Activated CD8-positive, alpha-beta memory T cell treated with anti-CD3 and anti-CD28 coated beads, Interleukin-2, amount 50 U/mL, for 24 hours (primary cell): ENCODE measurements at regions not wholly inside any gene's neighbourhood (a gene's known extent, or its start where the extent isn't known, plus 50 kb on each side); places are given as distances from the start of the nearest gene placed in this dataset.
"Not testable (repeated sequence)": the region's sequence is repeated elsewhere in the genome, so short reads cannot be mapped to it uniquely, and the experiment has no call there.

ENCODE experiments used
- DNase-seq: peaks from one replicate; pipeline ENCODE4 v3.0.0-alpha.2; 2020; ENCODE audit errors: extremely low read depth

DNA sequence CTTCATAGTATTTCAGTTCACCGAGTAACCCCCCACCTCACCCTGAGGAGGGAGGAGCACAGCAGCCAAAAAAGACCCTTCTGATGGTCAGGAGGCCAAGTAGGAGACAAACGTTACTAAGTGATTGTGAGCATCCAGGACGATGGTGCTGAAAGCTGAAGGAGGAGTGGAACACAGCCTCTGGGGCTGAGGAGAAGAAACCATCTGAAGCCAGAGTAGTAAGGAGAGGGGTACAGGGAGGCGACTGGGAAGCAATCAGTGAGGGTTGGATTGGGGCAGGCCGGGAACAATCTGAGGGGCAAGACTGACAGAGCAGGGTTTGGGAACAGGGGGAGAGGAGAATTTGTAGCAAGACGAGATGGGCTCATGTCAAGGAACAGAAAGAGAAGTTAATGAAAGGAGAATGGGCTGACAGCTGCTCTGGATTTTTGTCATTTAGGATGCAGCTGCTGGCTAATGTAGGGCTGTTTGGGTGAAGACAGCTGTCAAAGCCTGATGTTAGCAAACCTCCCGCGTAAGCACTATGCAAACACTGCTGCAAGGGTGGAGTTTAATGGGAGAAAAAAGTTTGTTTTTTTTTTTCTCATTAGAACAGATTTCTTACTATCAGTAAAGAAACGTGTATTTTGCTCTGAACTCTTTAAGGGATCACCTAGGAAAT is 622.2 kb downstream of the EDEM1 start:
- DNase-seq = no peak

DNA sequence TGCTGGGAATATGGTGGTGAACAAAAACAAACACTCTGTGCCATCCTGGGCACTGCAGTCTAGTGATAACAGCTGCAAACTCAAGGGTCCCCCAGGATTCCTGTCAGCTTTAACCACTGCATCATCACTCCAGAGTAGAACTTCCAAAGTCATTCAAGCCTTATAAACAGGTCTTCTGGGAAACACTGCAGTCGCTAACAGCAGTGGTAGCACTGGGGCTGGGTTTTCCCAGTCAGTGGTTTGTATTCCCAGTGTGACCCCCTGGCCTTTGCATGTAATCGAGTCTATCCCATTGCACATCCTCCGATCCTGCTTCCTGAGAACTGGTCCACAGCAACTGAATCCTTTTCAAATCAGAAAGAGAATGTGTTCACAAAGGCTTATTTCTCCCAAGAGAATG is 623.5 kb downstream of the EDEM1 start:
- DNase-seq = no peak

DNA sequence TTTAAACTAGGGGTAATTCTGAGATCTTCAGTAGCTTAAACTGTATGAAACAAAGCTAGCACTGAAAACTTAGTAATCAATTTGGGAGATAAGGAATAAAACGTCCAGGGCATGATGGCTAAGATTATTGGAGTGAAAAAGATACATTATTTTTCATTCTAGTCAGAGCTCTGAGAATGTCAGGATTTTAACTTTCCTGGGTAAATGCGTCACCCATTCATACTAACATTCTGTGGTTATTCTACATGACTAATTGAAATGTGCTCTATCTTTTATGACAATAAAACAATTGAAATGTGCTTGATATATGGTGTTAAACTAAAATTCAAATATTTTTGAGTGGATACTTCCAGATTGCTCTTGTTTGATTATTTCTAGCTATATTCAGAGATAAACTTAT is 626.0 kb downstream of the EDEM1 start:
- DNase-seq = no peak

DNA sequence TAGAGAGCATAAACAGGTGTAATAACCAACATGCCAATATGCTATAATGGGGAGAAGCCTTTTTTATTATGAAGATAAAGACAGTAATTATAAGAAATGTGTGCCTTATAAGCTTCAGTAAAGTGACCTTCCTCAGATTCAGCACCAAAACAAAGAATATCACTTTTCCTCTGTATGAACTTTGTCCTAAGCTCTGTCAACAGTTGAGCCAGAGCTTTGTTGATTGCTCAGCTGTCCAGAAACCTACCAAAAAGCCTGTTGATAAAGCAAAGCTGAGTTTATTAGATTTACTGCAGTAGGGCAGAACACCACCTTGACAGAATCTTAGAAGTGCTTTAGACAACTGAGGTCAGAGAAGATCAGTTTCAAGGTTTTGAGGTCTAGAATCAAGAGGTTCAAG is 635.3 kb downstream of the EDEM1 start:
- no peak for DNase-seq

DNA sequence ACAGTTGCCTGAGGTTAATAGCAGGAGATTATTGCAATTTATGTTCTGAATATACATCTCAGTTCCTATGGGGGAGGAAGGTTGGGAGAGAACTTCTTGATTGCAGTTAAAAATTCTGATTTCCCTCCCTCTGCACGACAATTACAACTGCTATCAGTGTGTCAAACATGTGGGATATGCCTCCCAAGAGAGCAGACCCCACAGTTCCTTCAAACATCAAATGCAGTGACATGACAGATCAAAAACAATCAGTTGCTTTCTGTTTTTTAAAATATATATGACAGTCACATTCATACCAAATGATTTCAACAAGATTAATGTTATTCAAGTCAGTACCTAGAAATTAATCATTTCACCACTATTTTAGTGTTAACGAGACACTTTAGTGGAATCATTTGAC is 639.0 kb downstream of the EDEM1 start:
- DNase-seq = no peak

- no peak for DNase-seq
Measured at GRCh38 chr3:5828251-5828650, 640.7 kb downstream of the EDEM1 start.

- no peak for DNase-seq
Measured at GRCh38 chr3:5840056-5840455, 652.5 kb downstream of the EDEM1 start.

- DNase-seq = no peak
Measured at GRCh38 chr3:5841599-5841998, 654.1 kb downstream of the EDEM1 start.

DNA sequence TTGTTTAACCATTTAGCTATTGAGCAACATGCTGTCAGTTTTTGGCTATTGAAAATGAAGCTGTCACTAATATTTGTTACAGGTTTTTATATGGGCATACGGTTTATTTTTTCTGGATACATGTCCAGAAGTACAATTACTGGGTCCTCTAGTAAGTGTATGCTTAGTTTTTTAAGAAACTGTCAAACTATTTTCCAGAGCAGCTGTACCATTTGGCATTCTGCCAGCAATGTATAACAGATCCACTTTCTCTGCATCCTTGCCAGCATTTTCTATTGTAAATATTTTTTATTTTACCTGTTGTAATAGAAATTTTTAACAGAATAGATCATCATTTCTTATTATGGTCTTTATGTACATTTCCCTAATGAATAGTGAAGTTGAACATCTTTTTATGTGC is 658.8 kb downstream of the EDEM1 start:
- no peak for DNase-seq

DNA sequence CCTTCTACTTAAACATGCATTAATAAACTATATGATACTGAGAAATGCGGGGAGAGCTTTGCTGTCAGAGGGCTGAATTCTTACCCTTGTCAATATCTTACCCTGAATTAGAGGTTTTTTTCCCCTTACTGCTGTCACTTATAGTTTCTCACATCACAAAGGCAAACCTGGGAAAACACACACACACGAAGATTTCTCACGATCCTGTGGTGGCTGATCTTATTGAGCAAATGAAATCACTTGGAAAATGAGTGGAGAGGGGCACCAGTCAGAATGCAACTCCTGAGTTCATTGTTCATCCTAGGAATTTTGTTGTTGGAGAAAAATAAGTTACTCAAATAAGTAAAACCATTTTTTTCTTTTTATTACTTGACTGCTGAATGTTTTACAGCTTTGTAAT is 673.6 kb downstream of the EDEM1 start:
- DNase-seq = no peak

DNA sequence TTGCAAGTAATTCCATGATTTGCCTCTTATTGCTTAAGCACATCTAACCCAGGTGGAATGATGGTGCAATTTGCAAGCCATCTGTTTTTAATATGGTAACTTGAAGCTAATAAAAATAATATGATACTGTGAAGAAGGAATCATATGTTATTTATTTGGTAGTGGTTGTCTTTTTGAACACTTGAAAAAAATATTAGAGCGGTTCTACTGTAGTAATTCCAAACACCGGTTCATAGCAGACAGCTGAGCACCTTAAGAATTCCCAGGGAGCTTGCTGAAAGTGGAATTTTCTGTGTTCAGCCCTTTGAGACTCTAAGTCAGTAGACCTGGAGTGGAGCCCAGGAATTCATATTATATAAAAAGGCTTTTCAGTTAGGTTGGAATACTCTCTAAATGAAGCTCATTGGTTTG is 687.4 kb downstream of the EDEM1 start:
- DNase-seq = no peak

DNA sequence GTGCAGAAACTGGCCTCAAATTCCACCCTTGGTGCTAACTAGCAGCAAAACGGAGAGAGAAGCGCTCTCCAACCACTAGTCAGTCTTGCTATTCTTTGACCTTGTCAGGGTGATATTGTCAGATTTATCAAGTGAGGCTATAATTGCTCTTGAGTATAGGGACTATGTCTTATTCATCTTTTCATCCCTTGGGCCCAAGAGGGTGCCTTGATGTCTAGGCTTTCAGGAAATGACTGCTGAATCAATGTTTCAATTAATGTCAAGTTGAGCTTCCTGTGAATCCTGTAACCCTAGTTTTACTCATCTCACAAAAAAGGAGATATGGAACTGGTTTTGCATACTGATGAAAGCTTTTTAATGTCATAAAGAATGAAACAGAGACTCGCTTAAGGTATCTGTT is 701.3 kb downstream of the EDEM1 start:
- DNase-seq = no peak

DNA sequence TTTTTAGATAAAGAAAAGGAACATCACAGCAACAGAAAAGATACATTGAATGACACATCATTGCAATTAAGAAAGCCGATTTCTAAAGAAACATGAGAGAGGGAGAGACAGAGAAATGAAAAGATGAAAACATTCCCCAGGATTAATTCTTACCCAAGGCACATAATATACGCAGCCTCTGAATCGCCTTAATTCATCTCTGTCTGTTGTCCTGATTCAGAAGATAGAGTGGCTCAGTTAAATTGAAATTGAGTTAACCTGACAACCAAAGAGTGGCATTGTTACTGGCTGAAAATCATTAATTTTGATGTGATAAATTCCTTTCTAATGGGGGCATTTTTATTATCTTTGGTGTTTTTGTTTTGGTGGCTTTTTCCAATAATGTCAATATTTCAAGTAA is 701.9 kb downstream of the EDEM1 start:
- DNase-seq = no peak

DNA sequence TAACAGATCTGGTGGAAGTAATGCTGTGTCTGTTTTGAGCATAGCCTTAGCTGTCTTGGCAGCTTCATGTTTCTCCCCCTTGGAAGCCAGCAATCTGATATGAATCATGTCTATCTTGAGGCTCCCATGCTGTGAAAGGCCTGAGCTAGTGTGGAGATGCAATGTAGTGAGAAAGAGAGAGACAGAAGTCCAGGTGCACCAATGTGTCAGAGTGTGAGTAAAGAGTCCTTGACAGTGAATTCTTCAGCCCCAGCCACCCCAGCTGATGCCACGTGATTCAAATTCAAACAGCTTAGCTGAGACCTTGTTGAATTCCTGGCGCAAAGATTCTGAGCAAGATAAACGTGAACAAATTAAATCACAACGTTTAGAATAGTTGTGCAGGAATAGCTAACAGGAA is 704.2 kb downstream of the EDEM1 start:
- no peak for DNase-seq

- DNase-seq = no peak
Measured at GRCh38 chr3:5898106-5898505, 710.6 kb downstream of the EDEM1 start.

GRCh38 chr3:5899014-5899761 is 711.7 kb downstream of the EDEM1 start:
- DNase-seq = no peak

DNA sequence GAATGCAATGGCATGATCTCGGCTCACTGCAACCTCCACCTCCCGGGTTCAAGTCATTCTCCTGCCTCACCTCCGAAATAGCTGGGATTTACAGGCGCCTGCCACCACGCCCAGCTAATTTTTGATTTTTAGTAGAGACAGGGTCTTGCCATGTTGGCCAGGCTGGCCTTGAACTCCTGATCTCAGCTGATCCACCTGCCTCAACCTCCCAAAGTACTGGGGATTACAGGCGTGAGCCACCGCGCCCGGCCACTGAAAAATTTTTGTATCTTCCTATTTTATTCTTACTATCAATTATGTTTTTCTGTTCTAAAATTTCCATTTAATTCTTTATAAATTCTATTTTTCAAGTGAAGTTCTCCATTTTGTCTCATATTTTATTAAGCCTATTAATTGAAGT is 730.4 kb downstream of the EDEM1 start:
- DNase-seq = no peak

DNA sequence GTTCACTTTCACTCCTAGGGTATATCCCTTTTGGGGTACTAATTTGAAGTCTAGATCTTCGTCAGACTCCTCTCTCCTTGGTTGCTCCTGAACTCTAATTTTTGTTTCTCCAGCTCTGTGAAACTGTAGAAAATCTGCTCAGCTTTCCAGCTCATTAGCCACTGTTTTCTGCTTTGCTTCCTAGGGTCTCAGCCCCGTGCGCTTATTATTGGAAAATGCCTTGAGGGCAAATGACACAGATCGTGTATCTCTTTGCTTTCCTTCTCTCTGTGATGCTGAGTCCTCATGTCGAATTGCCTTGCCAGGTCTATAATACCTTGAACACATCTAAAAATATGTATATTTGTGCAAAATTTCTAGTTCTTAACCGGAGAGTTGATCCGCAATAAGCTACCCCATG is 731.1 kb downstream of the EDEM1 start:
- DNase-seq = no peak

DNA sequence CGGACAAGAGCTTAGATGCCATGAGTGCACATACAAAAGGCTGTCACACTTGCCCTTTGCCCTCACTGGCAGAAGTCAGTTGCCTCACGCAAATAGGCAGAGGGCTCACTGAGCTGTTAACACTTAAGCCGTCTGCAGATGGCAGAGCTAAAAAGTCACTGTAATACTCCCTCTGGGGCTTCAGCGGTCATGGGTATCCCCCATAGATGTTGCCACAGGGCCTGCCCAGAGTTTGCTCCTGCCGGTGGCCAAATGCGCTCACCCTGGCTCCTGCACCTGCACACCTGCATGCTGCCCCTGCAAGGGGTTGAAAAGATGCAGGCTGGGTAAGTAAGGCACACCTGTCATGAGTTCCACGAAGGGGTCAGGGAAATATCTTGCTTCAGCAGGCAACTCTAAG is 741.5 kb downstream of the EDEM1 start:
- no peak for DNase-seq

DNA sequence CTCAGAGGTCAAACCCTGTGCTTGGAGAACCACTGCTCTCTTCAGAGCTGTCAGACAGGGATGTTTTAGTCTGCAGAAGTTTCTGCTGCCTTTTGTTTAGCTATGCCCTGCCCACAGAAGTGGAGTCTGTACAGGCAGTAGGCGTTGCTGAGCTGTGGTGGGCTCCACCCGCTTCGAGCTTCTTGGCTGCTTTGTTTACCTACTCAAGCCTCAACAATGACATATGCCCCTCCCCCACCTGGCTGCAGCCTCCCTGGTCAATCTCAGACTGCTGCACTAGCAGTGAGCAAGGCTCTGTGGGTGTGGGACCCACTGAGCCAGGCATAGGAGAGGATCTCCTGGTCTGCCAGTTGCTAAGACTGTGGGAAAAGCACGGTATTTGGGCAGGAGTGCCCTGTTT is 756.6 kb downstream of the EDEM1 start:
- DNase-seq = not testable (repeated sequence)

GRCh38 chr3:5948084-5948483 is 760.6 kb downstream of the EDEM1 start:
- DNase-seq = no peak

GRCh38 chr3:5951026-5951425 is 763.5 kb downstream of the EDEM1 start:
- DNase-seq = no peak

DNA sequence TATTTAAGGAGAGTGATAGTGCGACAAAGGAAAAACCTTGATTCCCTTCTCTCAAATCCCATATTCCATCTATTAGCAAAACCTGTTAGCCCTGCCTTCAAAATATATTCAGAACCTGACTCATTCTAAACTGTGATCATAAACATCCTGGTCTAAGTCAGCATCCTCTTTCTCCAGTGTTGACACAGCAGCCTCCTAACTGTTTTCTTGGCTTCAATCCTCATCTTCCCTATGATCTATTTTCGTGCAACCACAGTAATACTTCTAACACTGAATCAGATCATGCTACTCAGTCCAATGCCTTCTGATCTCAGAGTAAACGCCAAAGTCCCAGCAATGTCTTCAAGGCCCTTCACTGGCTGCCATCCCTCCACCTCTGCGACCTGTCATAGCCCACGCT is 785.1 kb downstream of the EDEM1 start:
- no peak for DNase-seq
